ENCODE measurements at regions not wholly inside any gene's neighbourhood (a gene's known extent, or its start where the extent isn't known, plus 50 kb on each side); places are given as distances from the start of the nearest gene placed in this dataset.
A peak's percentile ranks its signal among the peaks of the same experiment; 100 is the strongest.

- no peaks in the 10 kb centered on the region for H3K36me3 ChIP-seq
- no peaks in the 10 kb centered on the region for H3K27me3 ChIP-seq
- DNase-seq (ENCODE audit: low spot score in 2 of 2): no peak
- H3K27ac ChIP-seq: no peak overlapping the region
- no peaks in the 10 kb centered on the region for H3K9me3 ChIP-seq
- H3K4me1 ChIP-seq: no peaks in the 10 kb centered on the region
- WGBS, 2 donors: 93 to 94% methylated on average over 1 of the region's 1 CpG
- no peak overlapping the region for H3K4me3 ChIP-seq
- TF ChIP-seq, protein P1, sequence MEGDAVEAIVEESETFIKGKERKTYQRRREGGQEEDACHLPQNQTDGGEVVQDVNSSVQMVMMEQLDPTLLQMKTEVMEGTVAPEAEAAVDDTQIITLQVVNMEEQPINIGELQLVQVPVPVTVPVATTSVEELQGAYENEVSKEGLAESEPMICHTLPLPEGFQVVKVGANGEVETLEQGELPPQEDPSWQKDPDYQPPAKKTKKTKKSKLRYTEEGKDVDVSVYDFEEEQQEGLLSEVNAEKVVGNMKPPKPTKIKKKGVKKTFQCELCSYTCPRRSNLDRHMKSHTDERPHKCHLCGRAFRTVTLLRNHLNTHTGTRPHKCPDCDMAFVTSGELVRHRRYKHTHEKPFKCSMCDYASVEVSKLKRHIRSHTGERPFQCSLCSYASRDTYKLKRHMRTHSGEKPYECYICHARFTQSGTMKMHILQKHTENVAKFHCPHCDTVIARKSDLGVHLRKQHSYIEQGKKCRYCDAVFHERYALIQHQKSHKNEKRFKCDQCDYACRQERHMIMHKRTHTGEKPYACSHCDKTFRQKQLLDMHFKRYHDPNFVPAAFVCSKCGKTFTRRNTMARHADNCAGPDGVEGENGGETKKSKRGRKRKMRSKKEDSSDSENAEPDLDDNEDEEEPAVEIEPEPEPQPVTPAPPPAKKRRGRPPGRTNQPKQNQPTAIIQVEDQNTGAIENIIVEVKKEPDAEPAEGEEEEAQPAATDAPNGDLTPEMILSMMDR (IDR thresholded peaks at IDR 0.05): no peak
- TF ChIP-seq POLR2A (IDR thresholded peaks at IDR 0.05): no peak
- TF ChIP-seq EP300 (IDR thresholded peaks at IDR 0.05): no peak
These were observed 710.8 kb upstream of the PCDH20 start for GRCh38 chr13:62126400-62126799.

DNA sequence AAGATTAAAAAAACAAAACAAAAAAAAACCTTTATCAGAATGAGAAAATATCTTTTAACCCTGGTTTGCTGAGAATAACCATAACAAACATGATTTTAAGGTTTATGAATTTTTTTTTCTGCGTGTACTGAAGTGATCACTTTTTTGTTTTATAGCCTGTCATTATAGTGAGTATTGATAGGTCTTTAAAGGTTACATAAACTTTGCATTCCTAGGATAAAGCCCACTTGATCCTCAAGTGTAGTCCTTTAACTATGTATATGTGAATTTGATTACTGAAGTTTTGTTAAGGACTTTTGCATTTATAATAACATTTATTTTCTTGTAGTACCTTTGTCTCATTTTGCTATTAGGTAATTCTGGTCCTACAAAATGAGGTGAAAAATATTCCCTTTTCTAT is 709.8 kb upstream of the PCDH20 start:
- no peak for DNase-seq (ENCODE audit: low spot score in 2 of 2)
- H3K9me3 ChIP-seq: no peaks in the 10 kb centered on the region
- no peak overlapping the region for H3K4me3 ChIP-seq
- no peaks in the 10 kb centered on the region for H3K4me1 ChIP-seq
- H3K36me3 ChIP-seq: no peaks in the 10 kb centered on the region
- WGBS, 2 donors: 48 to 56% methylated on average over 1 of the region's 1 CpG
- TF ChIP-seq POLR2A (IDR thresholded peaks at IDR 0.05) (no peak), EP300 (IDR thresholded peaks at IDR 0.05) (no peak)
- TF ChIP-seq, protein P1 (IDR thresholded peaks at IDR 0.05): no peak
- H3K27ac ChIP-seq: no peak overlapping the region
- no peaks in the 10 kb centered on the region for H3K27me3 ChIP-seq

DNA sequence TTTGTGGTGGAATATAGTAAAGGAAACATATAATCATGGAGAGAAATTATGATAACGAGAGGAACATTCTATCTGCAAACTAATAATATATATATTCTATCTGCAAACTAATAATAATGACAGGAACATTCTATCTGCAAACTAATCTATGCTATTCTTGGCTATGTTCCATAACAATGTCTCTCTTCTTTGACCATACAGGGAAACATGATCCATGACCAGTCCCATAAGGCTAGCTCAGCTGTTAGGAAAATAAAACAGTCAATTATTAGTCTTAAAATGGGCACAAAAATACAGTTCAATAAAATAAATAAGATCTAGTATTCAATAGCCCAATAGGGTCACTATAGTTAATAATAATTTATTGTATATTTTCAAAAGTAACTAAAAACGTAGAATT is 707.8 kb upstream of the PCDH20 start:
- no peaks in the 10 kb centered on the region for H3K9me3 ChIP-seq
- no peak for DNase-seq (ENCODE audit: low spot score in 2 of 2)
- TF ChIP-seq POLR2A (IDR thresholded peaks at IDR 0.05) (no peak), EP300 (IDR thresholded peaks at IDR 0.05) (no peak)
- TF ChIP-seq, protein P1 (IDR thresholded peaks at IDR 0.05): no peak
- H3K4me3 ChIP-seq: no peak overlapping the region
- no peaks in the 10 kb centered on the region for H3K36me3 ChIP-seq
- no peaks in the 10 kb centered on the region for H3K4me1 ChIP-seq
- 64 to 68% methylated on average over 2 of the region's 2 CpGs for WGBS, 2 donors
- H3K27me3 ChIP-seq: no peaks in the 10 kb centered on the region
- H3K27ac ChIP-seq: no peak overlapping the region

DNA sequence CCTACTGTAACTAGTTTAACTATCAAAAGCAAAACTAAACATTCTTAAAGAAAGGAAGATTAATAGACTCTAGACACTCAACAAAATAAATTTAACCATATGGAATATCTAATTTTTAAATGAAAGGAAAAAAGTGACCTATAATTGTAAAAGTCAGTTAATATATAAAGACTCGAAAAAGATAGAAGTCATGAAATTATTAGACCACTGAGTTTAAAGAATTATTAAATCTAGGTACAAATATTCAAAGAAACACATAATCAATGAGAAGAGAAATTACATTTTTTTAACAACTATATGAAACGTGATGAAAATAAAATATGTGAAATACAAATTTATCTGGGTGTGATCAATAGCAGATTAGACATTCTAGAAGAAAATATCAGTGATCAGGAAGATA is 706.8 kb upstream of the PCDH20 start:
- H3K4me3 ChIP-seq: no peak overlapping the region
- H3K36me3 ChIP-seq: no peaks in the 10 kb centered on the region
- WGBS, 2 donors: 81 to 82% methylated on average over 2 of the region's 2 CpGs
- TF ChIP-seq POLR2A (IDR thresholded peaks at IDR 0.05) (no peak), EP300 (IDR thresholded peaks at IDR 0.05) (no peak)
- TF ChIP-seq, protein P1 (IDR thresholded peaks at IDR 0.05): no peak
- no peaks in the 10 kb centered on the region for H3K9me3 ChIP-seq
- H3K27me3 ChIP-seq: no peaks in the 10 kb centered on the region
- H3K4me1 ChIP-seq: no peaks in the 10 kb centered on the region
- no peak overlapping the region for H3K27ac ChIP-seq
- DNase-seq (ENCODE audit: low spot score in 2 of 2): no peak

- H3K27me3 ChIP-seq: no peaks in the 10 kb centered on the region
- 49 to 53% methylated on average over 5 of the region's 5 CpGs for WGBS, 2 donors
- no peak for DNase-seq (ENCODE audit: low spot score in 2 of 2)
These were observed 704.4 kb upstream of the PCDH20 start for GRCh38 chr13:62119739-62120700.

More at GRCh38 chr13:62119739-62120700, 704.4 kb upstream of the PCDH20 start:
- Histone ChIP-seq H3K27ac (no peak overlapping the region), H3K9me3 (no peaks in the 10 kb centered on the region), H3K36me3 (no peaks in the 10 kb centered on the region), H3K4me3 (no peak overlapping the region), H3K4me1 (no peaks in the 10 kb centered on the region)
- no peak for TF ChIP-seq EP300 (IDR thresholded peaks at IDR 0.05)
- TF ChIP-seq, protein P1 (IDR thresholded peaks at IDR 0.05): peak; percentile 14 to 39 (median 26)
